ENCODE measurements at regions not wholly inside any gene's neighbourhood (a gene's known extent, or its start where the extent isn't known, plus 50 kb on each side); places are given as distances from the start of the nearest gene placed in this dataset.

DNA sequence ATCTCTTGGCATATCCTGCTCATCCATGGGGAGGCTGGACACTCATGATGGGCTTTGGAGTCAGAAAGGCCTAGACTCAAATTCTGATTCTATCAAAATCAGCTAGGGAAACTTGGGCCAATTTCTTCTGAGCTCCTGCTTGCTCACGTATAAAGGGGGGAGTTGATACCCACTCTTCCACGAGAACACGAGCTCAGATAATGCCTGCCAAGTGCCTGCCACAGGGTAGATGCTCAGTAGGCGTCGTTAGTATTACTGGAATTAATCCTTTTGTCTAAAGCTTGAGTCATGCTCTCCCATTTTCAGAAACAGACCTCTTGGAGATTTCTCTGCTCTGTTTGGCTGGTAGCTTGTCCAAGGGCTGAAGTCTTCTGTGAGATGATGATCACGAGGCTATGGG, 238.3 kb upstream of the MVB12B start:
- in situ Hi-C loops (cut with MboI; ENCODE audit: low sequenced_read_pairs), result no loop called here

DNA sequence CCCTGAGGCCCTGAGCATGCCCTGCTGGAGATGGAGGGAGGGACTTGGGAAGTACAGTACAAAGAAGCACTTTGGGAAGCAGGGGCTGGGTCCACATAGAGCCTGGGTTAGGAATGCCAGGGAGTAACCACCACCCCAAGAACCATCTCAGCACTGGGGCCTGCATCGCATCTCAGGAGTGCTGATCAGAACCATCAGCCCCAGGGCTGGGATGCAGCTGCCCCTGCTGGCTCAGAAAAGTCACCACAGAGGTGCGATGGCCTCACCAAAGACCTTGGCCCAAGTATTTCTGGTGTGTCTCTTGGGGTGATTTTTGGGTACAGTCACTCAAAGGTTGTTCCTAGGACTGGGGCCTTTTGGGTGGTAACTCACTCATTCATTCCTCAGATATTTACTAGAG, 236.8 kb upstream of the MVB12B start:
- in situ Hi-C loops (cut with MboI; ENCODE audit: low sequenced_read_pairs), result no loop called here

DNA sequence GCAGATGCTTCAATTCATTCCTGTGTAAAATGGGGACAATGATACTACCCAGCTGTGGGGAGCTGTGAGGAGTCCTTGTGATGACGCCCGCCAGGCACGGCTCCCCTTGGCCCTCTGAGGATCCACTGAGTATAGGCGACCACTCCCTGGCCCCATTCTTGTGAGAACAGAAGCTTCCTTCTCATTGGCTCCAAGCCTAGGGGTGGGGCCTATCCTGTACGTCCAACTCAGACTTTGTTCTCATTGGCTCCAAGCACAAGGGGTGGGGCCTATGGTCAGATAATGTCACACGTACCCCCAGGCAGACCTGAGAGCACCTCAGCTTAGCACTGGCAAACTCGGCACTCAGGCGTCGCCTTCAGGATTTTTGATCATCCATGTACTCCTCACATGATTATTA, 232.9 kb upstream of the MVB12B start:
- in situ Hi-C loops (cut with MboI; ENCODE audit: low sequenced_read_pairs), result no loop called here

DNA sequence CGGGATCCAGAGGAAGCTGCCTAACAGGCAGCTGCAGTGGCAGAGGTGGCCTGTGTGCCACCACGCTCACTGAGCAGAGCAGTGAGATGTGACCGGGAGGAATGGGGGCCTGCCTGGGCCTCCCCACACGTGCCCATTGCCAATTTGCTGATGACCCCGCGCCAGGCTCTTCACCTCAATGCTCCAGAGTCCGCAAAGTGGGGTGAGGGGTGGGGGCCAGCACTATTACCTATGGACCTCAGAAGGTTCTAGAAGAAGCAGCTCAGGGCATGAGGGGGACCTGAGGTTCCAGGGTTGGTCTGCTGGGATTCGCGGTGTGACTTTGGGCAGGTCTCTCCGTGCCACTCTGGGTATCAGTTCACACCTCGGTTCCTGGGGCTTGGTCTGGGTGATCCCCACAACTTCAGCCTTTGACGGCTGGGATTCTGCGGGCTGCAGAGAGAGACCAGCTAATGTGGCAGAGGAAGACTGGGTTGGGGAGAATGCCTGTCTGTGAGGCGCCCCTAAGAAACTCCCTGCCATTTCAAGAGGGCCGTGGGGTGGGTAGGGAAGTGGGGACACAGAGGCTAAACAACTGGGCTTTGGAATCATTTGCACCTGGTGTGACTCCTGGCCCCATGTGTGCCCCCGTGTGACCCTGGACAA, 231.0 kb upstream of the MVB12B start:
- in situ Hi-C loops (cut with MboI; ENCODE audit: low sequenced_read_pairs), result no loop called here

DNA sequence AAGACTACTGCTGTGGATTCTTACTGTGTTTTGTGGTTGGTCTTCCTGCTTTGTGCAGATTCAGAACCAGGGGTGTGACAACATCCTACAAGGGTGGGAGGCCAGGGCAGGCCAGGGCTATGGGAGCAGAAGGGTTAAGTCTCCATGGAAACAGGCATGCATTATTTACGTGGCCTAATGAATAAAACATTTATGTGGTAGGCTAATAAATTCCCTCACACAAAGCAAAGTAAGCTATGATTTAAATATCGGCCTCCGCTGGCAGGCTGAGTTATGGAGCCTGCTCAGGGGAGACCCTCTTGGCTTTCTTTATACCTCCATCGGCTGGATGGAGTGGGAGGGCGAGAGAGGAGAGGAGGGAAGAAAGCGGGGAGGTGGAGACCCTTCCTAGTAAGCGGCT, 230.3 kb upstream of the MVB12B start:
- in situ Hi-C loops (cut with MboI; ENCODE audit: low sequenced_read_pairs), result no loop called here

DNA sequence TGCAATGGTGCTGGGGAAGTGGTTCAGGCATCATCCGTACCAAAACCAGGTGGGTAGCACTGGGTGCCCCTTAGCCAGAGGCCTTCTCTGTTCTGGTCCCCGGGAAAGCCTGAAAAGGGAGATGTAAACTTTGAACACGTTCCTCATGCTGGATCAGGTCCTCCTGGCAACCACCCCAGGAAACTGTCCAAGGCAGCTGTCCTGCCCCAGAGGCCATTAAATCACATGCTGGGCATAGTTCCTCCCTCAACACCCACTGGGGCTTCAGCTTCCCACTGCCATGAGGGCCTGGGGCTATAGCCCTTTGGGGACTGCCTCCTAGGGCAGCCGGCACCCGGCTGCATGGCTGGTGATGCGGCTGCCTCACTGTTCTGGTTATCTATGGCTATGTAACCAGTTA, 228.9 kb upstream of the MVB12B start:
- in situ Hi-C loops (cut with MboI; ENCODE audit: low sequenced_read_pairs), result no loop called here

DNA sequence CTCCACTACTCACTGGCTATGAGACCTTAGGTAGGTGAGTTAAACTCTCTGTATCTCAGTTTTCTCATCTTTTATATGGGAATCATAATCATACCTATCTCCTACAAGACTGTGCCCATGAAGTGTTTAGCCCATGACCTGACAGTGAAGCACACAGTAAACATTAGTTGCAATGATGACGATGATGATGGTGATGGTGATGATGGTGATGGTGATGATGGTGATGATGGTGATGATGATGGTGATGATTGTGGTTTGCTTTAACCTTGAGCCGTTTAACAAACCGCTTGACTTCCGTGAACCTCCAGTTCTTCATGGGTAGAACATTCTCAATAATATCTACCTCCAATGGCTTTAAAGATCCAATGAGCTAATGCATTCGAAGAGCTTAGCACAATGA, 220.2 kb upstream of the MVB12B start:
- in situ Hi-C loops (cut with MboI; ENCODE audit: low sequenced_read_pairs), result no loop called here

DNA sequence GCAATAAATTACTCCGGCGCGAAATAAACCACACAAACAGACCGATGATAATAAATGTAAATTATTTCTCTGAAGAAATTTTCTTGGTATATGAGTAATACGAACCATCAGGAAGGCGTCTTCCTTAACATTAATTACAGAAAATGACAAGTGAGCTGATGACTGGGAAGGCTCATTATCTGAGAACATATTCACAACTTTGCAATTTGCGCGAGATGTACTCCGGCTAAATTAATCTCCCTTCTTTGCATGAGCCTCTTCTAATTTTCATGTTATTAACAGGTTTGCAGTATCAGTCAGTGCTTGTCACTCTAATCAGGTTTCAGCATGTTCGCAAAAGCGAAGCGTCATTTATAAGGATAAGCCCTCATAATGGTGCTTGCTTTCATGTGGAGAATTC, 218.9 kb upstream of the MVB12B start:
- in situ Hi-C loops (cut with MboI; ENCODE audit: low sequenced_read_pairs), result no loop called here

DNA sequence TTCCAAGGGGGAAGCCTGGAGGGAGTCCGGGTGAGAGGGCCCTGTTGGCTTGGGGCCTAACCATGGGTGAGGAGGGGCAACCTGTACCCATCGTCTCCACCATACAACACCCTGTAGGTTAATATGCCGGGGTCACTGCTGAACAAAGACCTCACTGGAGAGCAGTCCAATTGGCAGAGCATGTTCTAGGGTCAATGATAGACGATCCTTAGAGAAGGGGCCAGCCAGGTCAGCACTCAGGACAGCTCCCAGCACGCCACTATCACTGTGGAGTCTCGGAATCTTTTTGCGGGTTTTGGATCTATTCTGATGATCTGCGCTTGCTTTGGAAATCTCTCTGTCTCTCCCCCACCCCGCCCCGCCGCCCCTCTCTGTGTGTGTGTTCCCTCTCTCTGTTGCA, 218.4 kb upstream of the MVB12B start:
- in situ Hi-C loops (cut with MboI; ENCODE audit: low sequenced_read_pairs), result no loop called here

DNA sequence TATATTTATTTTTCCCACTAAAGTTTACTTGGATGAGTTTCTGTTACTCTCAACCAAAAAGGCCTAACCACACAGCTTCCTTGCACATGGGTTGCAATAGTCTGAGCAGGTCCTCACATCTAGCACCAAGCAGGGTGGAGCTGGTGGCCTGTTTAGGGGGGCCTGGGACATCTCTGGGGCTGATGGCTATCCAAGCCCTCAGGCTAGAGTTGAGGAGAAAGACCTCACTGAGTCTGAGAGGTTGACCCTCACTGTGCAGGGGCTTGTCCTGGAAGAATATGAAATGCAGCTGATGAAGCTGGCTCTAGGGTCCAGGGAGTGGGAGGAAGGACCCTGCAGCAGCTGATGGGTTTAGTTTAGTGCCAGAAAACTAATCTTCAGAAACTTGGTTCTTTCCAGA, 217.1 kb upstream of the MVB12B start:
- in situ Hi-C loops (cut with MboI; ENCODE audit: low sequenced_read_pairs), result no loop called here

DNA sequence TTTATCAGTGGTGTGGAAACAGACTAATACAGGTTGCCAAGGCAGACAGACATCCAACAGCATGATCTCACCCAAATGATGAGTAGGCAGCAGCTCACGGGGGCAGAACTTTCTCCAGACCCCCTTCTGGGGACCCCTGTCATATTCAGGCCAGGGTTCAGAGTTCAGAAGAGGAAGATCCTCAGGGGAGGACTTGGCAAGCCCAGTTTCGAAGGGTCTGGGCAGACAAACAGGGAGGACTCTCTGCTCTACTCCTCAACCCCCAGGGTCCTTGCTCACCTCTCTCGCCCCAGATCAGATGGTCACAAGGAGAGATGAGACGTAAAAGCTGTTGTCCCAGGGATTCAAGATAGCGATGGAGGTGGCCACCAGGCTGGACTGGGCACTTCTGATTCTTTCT, 215.1 kb upstream of the MVB12B start:
- in situ Hi-C loops (cut with MboI; ENCODE audit: low sequenced_read_pairs), result no loop called here

DNA sequence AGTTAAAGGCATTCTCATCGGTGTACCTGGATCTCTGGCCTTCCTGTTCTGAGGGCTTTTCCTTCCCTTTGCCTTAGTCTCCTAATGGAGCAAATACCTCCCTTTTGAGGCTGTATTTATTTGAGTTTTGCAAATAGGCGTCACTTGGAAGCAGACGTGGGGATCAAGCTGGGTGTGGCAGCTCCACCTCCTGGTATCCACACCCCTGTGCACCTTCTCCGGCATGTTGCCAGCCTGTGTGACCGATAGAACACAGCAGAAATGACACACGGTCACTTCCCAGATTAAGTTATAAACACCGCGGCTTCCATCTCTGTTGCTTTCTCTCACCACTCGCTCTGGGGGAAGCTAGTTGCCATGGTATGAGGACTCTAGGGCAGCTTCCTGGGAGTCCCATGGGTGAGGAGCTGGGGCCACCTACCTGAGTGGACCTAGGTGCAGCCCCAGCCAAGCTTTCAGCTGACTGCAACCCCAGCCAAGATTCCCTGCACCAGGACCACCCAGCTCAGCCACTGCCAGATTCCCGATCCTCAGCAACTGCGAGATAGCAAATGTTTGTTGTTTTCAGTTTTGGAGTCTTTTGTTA, 214.4 kb upstream of the MVB12B start:
- in situ Hi-C loops (cut with MboI; ENCODE audit: low sequenced_read_pairs), result no loop called here

DNA sequence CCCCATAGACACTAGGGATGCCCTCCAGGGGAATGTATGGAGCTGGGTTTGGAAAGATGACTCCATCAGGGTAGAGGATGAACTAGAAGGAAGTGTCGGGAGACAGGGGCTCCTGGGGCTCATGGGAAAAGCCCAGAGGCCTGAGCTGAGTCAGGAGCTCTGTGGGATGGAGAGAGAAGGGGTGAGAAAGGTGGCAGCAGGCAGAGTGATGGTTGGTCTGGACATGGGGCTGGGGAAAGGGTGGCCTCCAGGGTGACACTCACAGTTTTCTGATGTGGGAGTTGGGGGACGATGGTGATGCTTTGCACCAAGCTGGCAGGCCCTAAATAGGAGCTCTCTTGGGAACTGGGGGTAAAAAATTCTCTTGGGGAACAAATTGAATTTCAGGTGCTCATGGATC, 213.5 kb upstream of the MVB12B start:
- in situ Hi-C loops (cut with MboI; ENCODE audit: low sequenced_read_pairs), result no loop called here

DNA sequence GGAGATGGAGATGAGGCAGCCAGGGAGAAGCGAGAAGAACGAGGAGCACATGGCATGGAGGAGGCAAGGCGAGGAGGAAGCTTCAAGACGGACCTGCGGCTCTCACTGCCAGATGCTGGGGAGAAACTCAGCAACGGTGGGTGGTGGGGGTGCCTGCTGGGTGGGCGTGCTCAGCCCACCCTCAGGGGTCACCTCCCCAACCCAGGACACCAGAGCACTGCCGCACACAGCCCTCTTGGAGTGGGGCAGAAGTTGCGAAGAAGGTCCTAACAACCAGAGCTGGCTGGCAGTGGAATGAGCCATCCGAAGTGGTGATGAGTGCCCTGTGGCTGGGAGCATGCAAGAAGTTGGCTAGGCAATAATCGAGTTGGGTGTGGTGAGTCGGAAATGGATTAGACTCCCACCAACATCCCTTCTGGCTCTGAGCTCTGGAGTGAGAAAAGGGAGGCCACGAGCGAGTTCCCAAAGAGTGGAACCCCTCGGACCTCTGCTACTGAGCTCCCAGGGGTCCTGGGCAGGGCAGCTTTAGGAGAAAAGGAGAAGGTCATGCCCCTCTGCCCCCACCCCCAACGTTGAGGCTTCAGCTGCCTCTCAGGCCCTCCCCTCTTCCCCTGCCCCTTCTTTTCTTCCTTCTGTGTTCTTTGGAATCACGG, 212.7 kb upstream of the MVB12B start:
- in situ Hi-C loops (cut with MboI; ENCODE audit: low sequenced_read_pairs), result no loop called here

DNA sequence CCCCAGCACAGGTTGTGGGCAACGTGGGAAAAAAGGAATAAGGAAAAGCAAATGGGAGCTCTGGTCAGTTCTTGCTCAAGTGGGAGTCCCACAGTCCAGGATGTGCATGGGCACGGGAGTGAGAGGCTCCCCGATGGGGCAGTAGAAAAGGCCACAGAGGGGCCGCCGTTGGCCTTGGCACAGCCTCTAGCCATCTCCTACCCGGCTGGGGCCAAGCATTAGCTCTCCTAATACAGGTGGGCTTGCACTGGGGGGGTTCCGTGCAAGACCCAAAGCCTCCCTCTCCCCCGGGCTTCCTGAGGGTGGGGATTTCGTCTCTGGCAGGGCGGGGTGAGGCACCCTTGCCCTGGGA, 212.2 kb upstream of the MVB12B start:
- in situ Hi-C loops (cut with MboI; ENCODE audit: low sequenced_read_pairs), result no loop called here

DNA sequence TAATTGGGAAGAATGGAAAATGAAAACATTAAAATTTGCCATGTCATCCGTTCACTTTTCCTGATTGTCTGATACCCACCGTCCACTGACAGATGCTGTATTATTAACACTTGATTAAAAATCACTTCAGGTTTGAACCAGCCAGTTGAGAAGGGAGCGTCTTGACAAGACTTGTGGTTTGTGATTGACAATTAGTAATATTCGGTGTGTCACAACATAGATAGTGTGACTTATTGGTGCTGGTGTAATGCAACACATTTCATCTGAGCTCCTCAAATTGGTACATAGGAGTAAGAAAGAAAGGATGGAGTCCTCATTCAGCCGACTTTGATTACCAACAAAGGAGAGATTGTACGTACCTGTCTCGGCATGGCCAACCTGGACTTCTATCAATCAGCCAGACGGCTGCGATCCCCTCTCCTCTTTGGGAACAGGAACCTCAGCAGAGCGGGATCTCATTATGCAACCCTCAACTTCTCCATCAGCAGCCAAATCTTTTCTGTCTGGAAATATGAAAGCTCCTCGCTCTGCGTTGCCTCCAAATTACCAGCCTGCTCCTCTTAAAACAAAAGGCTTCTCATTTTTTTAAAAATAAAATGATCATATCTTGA, 211.7 kb upstream of the MVB12B start:
- in situ Hi-C loops (cut with MboI; ENCODE audit: low sequenced_read_pairs), result no loop called here

DNA sequence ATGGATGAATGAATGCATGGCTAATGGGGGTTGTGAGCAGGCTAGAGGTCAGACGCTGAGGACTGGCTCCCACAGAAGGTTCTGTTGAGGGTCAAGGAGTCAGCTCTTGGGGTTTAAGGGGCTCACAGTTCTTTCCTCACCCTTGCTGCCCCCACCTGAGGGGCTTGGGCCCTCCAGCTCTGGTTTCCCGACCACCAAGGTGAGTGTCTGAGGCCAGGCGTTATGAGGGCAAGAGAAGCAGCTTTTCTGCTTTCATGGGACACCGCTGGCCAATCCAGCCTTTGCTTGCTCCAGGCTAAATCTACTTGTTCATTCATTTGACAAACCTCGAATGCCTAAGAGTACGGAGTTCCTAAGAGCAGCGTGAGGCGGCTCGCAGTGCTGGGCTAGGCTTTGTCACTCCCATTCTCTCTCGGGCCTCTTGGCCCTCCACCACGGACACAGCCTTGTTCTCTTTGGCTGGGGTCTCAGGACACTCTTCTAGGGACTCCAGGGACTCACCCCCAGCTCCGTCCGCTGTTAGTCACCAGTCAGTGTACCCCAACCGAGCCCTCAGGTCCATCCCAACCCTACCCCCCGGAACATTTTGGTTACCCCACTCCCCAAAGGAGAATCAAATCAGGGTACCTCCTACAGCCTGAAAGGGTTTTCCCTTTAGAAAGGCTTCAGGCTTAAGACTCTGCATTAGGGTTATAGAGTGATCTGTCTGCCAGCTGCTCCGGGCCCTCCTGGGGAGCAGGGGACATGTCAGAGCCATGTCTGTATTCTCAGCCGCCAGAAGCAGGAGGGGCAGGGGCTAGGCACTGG, 210.1 kb upstream of the MVB12B start:
- in situ Hi-C loops (cut with MboI; ENCODE audit: low sequenced_read_pairs), result no loop called here

DNA sequence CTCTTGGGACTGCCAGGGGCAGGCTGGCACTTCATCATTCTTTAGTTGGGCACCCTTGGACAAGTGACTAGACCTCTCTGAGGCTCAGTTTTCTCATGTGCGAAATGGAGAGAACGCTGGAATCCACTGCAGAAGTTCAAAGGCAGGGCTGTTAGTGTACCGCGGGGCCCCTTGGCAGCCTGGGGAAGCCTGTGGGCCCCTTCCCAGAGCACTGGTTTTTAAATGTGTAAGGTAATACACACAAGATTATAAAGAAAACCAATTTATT, 209.5 kb upstream of the MVB12B start:
- in situ Hi-C loops (cut with MboI; ENCODE audit: low sequenced_read_pairs), result no loop called here

DNA sequence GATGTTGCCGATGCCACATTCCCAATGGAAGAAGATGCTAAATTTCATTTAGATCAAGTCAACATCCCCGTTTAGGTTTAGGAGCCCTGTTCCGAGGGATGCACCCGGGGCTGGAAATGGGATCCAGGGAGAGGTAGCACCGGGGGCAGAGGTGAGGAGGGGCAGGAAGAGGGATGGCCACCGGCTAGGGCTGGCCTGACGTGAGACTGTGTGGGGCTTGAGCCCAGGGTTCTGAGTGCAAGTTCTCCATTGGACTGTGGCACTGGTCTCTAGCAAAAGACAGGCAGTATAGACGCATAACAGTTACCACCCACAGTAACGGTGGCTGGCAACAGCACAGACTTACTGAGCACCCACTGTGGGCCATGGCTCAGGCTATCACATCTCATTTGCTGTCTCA, 209.0 kb upstream of the MVB12B start:
- in situ Hi-C loops (cut with MboI; ENCODE audit: low sequenced_read_pairs), result no loop called here

DNA sequence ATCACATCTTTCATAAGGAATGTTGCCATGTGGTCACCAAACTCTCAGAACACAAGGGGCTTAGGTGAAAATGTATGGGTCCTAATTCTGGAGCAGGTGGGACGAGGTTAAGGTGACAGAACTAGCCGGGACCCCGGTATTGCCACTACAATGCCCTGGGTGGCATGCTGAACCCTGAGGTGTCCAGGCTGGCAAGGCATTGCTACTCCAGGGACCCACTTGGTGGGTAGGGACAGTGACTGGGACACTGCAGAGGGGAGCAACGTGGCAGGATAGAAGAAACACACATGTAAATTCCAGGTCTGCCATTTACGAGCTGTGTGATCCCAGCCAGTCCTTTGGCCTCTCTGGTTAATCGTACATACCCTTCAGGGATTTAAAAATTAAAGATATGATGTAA, 206.9 kb upstream of the MVB12B start:
- in situ Hi-C loops (cut with MboI; ENCODE audit: low sequenced_read_pairs), result no loop called here

DNA sequence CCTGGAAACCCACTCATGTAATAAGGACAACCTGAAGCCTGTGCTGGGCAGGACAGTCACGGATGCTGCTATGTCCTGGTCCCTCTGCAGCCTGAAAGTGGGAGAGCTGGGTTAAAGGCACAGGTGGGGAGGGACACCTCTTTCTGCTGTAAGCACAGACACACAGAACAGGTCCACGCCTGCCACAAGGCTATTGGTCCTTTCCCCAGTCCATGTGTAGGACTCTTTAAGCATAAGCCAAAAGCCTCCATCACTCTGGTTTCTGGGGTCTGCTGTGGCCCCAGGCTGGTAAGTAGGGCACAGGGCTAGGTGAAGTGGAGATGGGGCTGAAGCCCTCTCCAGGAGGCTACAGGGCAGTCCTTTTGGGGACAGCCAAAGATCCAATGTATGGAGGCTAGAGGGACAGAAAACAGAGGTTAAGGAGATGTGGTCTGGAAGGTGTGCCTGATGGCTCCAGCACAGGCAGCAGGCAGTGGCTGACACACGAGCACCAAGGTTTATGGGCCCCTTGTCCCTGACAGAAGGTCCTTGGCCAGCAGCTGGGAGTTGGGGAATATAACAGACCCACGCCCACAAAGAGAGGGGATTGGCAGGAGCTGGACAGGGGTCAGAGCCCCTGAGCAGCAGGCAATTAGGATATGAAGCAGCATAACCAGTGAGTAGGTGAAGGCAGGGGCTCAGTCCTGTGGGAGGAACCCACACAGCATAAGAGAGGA, 203.6 kb upstream of the MVB12B start:
- in situ Hi-C loops (cut with MboI; ENCODE audit: low sequenced_read_pairs), result no loop called here
